Lung (tissue), 11 donors: ENCODE measurements at regions not wholly inside any gene's neighbourhood (a gene's known extent, or its start where the extent isn't known, plus 50 kb on each side); places are given as distances from the start of the nearest gene placed in this dataset.

Experiments
- ATAC-seq: fragments of 200-7000 bp; cut with Tn5 transposase; one replicate; pipeline ENCODE4 v1.9.1; 2020; ENCODE audit warnings: moderate number of reproducible peaks; ENCODE audit not compliant: insufficient read depth, low FRiP score
- DNase-seq, 3 donors: peaks; one replicate each; pipeline ENCODE4 v3.0.0-alpha.2; 2013 to 2017
- H3K27ac ChIP-seq, 2 donors: one replicate each; pipeline ENCODE4 v1.5.1; 2013; ENCODE audit warnings: mild to moderate bottlenecking in 2 of 2, moderate library complexity in 2 of 2, control low read depth in 1 of 2, inconsistent platforms in 1 of 2, low read depth in 1 of 2, low read length in 1 of 2
- H3K27me3 ChIP-seq, 3 donors: one replicate each; pipeline ENCODE4 v1.5.1; 2013; ENCODE audit warnings: low read length in 2 of 3; ENCODE audit not compliant: control insufficient read depth in 3 of 3, insufficient read depth in 3 of 3
- H3K36me3 ChIP-seq, 4 donors: one replicate each; pipeline ENCODE4 v1.5.1; 2013; ENCODE audit warnings: low read length in 4 of 4, mild to moderate bottlenecking in 1 of 4, moderate library complexity in 1 of 4; ENCODE audit not compliant: control insufficient read depth in 4 of 4, insufficient read depth in 4 of 4
- H3K4me1 ChIP-seq, 5 donors: one replicate each; pipeline ENCODE4 v1.5.1; 2013; ENCODE audit warnings: low read length in 5 of 5, mild to moderate bottlenecking in 2 of 5, moderate library complexity in 1 of 5; ENCODE audit not compliant: control insufficient read depth in 5 of 5, insufficient read depth in 5 of 5
- H3K4me3 ChIP-seq: one replicate; pipeline ENCODE4 v1.5.1; 2013; ENCODE audit warnings: mild to moderate bottlenecking, control low read depth, moderate library complexity
- H3K9ac ChIP-seq, 2 donors: one replicate each; pipeline ENCODE4 v1.5.1; 2013; ENCODE audit warnings: low read length in 2 of 2, control low read depth in 1 of 2; ENCODE audit not compliant: insufficient read depth in 1 of 2
- H3K9me3 ChIP-seq, 4 donors: one replicate each; pipeline ENCODE4 v1.5.1; 2013; ENCODE audit warnings: low read length in 3 of 4, mild to moderate bottlenecking in 1 of 4, moderate library complexity in 1 of 4; ENCODE audit not compliant: control insufficient read depth in 4 of 4, insufficient read depth in 3 of 4
- WGBS, 2 donors: extraction: QIAGEN DNeasy Blood & Tissue Kit; methylation state at CpG; one replicate each; pipeline ENCODE4 v1.1.7; 2013; 5-methylcytosine and 5-hydroxymethylcytosine counted together
- TF ChIP-seq, protein P1 (sequence below): IDR thresholded peaks from 2 replicates; pipeline ENCODE4 v1.5.1; 2012; ENCODE audit warnings: mild to moderate bottlenecking; ENCODE audit errors: control extremely low read depth, extremely low read depth
- donor health status: control.
- donor health status: control.
- donor health status: Bipolar disorder and iron deficiency.
- donor health status: healthy.
- donor health status: DM: yes; HTN: yes; CAD: no.

DNA sequence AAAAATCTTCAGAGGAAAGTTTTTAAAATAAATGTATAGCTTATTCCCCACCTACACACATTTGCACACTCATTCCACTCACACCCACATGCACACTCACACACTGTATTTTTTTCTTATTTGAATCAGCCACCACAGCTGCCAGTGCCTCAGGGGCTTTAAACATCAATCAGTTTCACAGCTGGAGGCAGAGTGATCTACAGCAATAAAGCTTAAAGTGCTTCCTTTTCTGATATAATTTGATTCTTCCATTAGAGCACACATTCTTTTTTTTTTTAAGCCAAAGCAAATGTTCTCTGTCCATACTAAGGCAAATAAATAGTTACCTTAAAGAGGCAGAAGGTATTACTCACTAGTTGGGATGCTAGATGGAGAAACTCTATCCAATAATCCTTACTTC lies 498.8 kb upstream of the POU3F2 start:
- no peaks in the 10 kb centered on the region for H3K36me3 ChIP-seq
- H3K4me1 ChIP-seq = no peaks in the 10 kb centered on the region
- no peak overlapping the region for H3K27ac ChIP-seq
- H3K9me3 ChIP-seq = no peaks in the 10 kb centered on the region
- no peak overlapping the region for H3K9ac ChIP-seq
- TF ChIP-seq, protein P1, sequence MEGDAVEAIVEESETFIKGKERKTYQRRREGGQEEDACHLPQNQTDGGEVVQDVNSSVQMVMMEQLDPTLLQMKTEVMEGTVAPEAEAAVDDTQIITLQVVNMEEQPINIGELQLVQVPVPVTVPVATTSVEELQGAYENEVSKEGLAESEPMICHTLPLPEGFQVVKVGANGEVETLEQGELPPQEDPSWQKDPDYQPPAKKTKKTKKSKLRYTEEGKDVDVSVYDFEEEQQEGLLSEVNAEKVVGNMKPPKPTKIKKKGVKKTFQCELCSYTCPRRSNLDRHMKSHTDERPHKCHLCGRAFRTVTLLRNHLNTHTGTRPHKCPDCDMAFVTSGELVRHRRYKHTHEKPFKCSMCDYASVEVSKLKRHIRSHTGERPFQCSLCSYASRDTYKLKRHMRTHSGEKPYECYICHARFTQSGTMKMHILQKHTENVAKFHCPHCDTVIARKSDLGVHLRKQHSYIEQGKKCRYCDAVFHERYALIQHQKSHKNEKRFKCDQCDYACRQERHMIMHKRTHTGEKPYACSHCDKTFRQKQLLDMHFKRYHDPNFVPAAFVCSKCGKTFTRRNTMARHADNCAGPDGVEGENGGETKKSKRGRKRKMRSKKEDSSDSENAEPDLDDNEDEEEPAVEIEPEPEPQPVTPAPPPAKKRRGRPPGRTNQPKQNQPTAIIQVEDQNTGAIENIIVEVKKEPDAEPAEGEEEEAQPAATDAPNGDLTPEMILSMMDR = no peak
- no peak overlapping the region for H3K4me3 ChIP-seq
- no peak for DNase-seq
- no peaks in the 10 kb centered on the region for H3K27me3 ChIP-seq
- no peak for ATAC-seq

DNA sequence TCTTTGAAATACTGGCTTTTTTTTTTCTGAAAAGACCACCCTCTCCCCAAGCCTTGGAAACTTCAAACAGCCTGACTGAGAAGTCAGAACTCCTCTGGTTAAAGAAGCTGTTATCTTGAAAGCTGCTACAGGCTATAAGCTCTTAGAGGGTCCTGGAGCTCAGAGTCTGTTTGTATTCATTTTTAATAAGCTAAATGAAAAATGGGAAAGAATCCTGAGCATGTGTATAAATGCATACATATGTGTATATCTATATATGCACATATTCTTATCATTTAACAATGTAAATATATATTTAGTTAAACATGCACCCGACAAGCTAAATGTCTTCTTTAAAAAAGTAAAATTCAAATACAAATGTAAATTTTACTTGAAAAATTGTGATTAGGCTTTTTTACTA lies 494.9 kb upstream of the POU3F2 start:
- DNase-seq (no peak), ATAC-seq (no peak)
- 82 to 84% methylated on average over 1 of the region's 1 CpG for WGBS, 2 donors
- no peak overlapping the region for H3K4me3 ChIP-seq
- H3K9me3 ChIP-seq = no peaks in the 10 kb centered on the region
- no peak overlapping the region for H3K9ac ChIP-seq
- H3K27me3 ChIP-seq = no peaks in the 10 kb centered on the region
- H3K27ac ChIP-seq = no peak overlapping the region
- H3K4me1 ChIP-seq = no peaks in the 10 kb centered on the region
- no peaks in the 10 kb centered on the region for H3K36me3 ChIP-seq
- TF ChIP-seq, protein P1 = no peak

DNA sequence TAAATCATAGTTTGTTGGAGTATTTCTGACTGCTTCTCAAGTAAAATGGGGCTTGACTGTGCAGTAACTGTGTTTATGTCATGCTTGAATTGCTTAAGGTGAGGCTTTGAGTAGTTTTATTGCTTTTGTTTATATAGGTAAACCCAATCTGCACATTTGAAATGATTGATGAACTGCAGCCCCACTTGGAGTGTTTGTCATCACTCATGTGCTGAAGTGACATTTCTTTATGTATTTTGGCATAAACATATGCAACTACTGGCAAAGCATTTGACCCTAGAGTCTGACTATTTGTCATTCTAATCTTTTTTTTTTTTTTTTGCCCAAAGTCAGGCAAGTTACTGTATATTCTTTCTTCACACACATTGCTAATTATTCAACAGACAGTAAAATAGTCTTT lies 491.4 kb upstream of the POU3F2 start:
- Histone ChIP-seq H3K9me3 (no peaks in the 10 kb centered on the region), H3K27ac (no peak overlapping the region), H3K9ac (no peak overlapping the region), H3K27me3 (no peaks in the 10 kb centered on the region), H3K4me1 (no peaks in the 10 kb centered on the region), H3K4me3 (no peak overlapping the region), H3K36me3 (no peaks in the 10 kb centered on the region)
- TF ChIP-seq, protein P1 = no peak
- no peak for DNase-seq
- no peak for ATAC-seq

DNA sequence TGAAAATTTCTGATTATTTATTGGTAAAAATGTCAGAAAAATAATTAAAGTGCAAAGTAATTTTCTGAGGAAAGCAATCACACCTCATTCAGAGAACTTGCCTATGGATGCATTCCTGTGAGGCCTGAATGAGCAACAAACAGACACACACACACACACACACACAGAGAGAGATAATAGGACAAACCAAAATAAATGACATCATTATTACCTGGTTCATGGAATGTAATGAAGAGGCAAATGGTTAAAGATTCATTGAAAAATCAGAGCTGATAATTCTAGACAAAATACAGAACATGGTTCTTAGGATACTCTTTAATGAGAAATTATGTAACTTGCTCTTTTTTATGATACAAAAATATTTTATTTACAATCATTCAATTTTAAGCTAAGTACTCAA lies 490.6 kb upstream of the POU3F2 start:
- no peak overlapping the region for H3K4me3 ChIP-seq
- ATAC-seq = no peak
- no peak for DNase-seq
- TF ChIP-seq, protein P1 = no peak
- no peaks in the 10 kb centered on the region for H3K36me3 ChIP-seq
- H3K27ac ChIP-seq = no peak overlapping the region
- H3K9ac ChIP-seq = no peak overlapping the region
- no peaks in the 10 kb centered on the region for H3K27me3 ChIP-seq
- H3K9me3 ChIP-seq = no peaks in the 10 kb centered on the region
- no peaks in the 10 kb centered on the region for H3K4me1 ChIP-seq
